Smooth muscle cell (in vitro differentiated cells): ENCODE measurements at regions not wholly inside any gene's neighbourhood (a gene's known extent, or its start where the extent isn't known, plus 50 kb on each side); places are given as distances from the start of the nearest gene placed in this dataset.

Source experiments
- DNase-seq: peaks from one replicate; lab custom pipeline; 2025; ENCODE audit not compliant: unreplicated experiment; lab: John Stamatoyannopoulos, UW
- H2AFZ ChIP-seq: fragments of 200-600 bp; sonication (generic); 2 replicates; pipeline ENCODE4 v1.6.0; 2016; ENCODE audit warnings: antibody characterized with exemption, low read depth, mild to moderate bottlenecking
- H3F3A ChIP-seq: fragments of 200-600 bp; sonication (generic); 2 replicates; pipeline ENCODE4 v1.6.0; 2017; ENCODE audit warnings: antibody characterized with exemption, low read depth
- H3K27ac ChIP-seq: fragments of 200-600 bp; sonication (generic); 2 replicates; pipeline ENCODE4 v1.5.1; 2016; ENCODE audit warnings: low read depth, mild to moderate bottlenecking
- H3K27me3 ChIP-seq: fragments of 200-600 bp; sonication (generic); 2 replicates; pipeline ENCODE4 v1.6.1; 2016; ENCODE audit warnings: low read depth, mild to moderate bottlenecking
- H3K36me3 ChIP-seq: fragments of 200-600 bp; sonication (generic); 2 replicates; pipeline ENCODE4 v1.5.1; 2016; ENCODE audit warnings: low read depth
- H3K4me1 ChIP-seq: fragments of 200-600 bp; sonication (generic); 2 replicates; pipeline ENCODE4 v1.5.1; 2016; ENCODE audit warnings: low read depth
- H3K4me2 ChIP-seq: fragments of 200-600 bp; sonication (generic); 2 replicates; pipeline ENCODE4 v1.6.0; 2016; ENCODE audit warnings: mild to moderate bottlenecking
- H3K4me3 ChIP-seq: fragments of 200-600 bp; sonication (generic); 2 replicates; pipeline ENCODE4 v1.5.1; 2016; ENCODE audit warnings: mild to moderate bottlenecking
- H3K79me2 ChIP-seq: fragments of 200-600 bp; sonication (generic); 2 replicates; pipeline ENCODE4 v1.6.0; 2016; ENCODE audit warnings: low read depth, mild to moderate bottlenecking
- H3K9ac ChIP-seq: fragments of 200-600 bp; sonication (generic); 2 replicates; pipeline ENCODE4 v1.6.0; 2016; ENCODE audit warnings: low read depth
- H3K9me3 ChIP-seq: fragments of 200-600 bp; sonication (generic); replicated peaks from 2 replicates; pipeline ENCODE4 v1.5.1; 2016; ENCODE audit warnings: low read depth
- H4K20me1 ChIP-seq: fragments of 200-600 bp; sonication (generic); 2 replicates; pipeline ENCODE4 v1.6.0; 2016; ENCODE audit warnings: low read depth
- CTCF ChIP-seq: fragments of 200-600 bp; sonication (generic); IDR thresholded peaks from 2 replicates; pipeline ENCODE4 v1.5.1; 2017; ENCODE audit warnings: borderline replicate concordance, mild to moderate bottlenecking, antibody characterized with exemption; ENCODE audit not compliant: insufficient read depth, poor library complexity, severe bottlenecking
- WGBS: methylation state at CpG from one replicate; pipeline ENCODE4 v1.1.7; 2016; ENCODE audit warnings: low lambda C conversion rate; 5-methylcytosine and 5-hydroxymethylcytosine counted together

- H3K79me2 ChIP-seq: no peaks in the 10 kb centered on the region
- no peak overlapping the region for H2AFZ ChIP-seq
- no peak overlapping the region for H3K9ac ChIP-seq
- H3K4me2 ChIP-seq: no peak overlapping the region
- no peak for TF ChIP-seq CTCF
- H3K4me1 ChIP-seq: no peaks in the 10 kb centered on the region
- no peaks in the 10 kb centered on the region for H3K27me3 ChIP-seq
- no peaks in the 10 kb centered on the region for H3K9me3 ChIP-seq
- H4K20me1 ChIP-seq: no peaks in the 10 kb centered on the region
- DNase-seq: no peak
- H3K27ac ChIP-seq: no peak overlapping the region
- no peaks in the 10 kb centered on the region for H3K36me3 ChIP-seq
- H3F3A ChIP-seq: no peaks in the 10 kb centered on the region
- WGBS: 89% methylated on average over 5 of the region's 5 CpGs
- H3K4me3 ChIP-seq: no peak overlapping the region
Measured at GRCh38 chr1:193868425-193868824, 682.0 kb upstream of the B3GALT2 start.

GRCh38 chr1:193856261-193856660, 669.8 kb upstream of the B3GALT2 start:
- H3K9me3 ChIP-seq: no peaks in the 10 kb centered on the region
- no peaks in the 10 kb centered on the region for H3K36me3 ChIP-seq
- H3K4me1 ChIP-seq: no peaks in the 10 kb centered on the region
- no peaks in the 10 kb centered on the region for H4K20me1 ChIP-seq
- no peak overlapping the region for H2AFZ ChIP-seq
- H3K27ac ChIP-seq: no peak overlapping the region
- H3K27me3 ChIP-seq: no peaks in the 10 kb centered on the region
- TF ChIP-seq CTCF: no peak
- no peaks in the 10 kb centered on the region for H3F3A ChIP-seq
- H3K4me3 ChIP-seq: no peak overlapping the region
- H3K4me2 ChIP-seq: no peak overlapping the region
- no peak for DNase-seq
- H3K79me2 ChIP-seq: no peaks in the 10 kb centered on the region
- H3K9ac ChIP-seq: no peak overlapping the region
- 80% methylated on average over 6 of the region's 6 CpGs for WGBS

GRCh38 chr1:193850745-193851144, 664.3 kb upstream of the B3GALT2 start:
- H3K79me2 ChIP-seq: no peaks in the 10 kb centered on the region
- DNase-seq: no peak
- no peaks in the 10 kb centered on the region for H3K9me3 ChIP-seq
- no peak for TF ChIP-seq CTCF
- no peaks in the 10 kb centered on the region for H3K4me1 ChIP-seq
- H3K36me3 ChIP-seq: no peaks in the 10 kb centered on the region
- H3F3A ChIP-seq: no peaks in the 10 kb centered on the region
- H2AFZ ChIP-seq: no peak overlapping the region
- H3K27ac ChIP-seq: no peak overlapping the region
- H3K4me3 ChIP-seq: no peak overlapping the region
- 66% methylated on average over 2 of the region's 2 CpGs for WGBS
- H3K4me2 ChIP-seq: no peak overlapping the region
- no peaks in the 10 kb centered on the region for H3K27me3 ChIP-seq
- H3K9ac ChIP-seq: no peak overlapping the region
- no peaks in the 10 kb centered on the region for H4K20me1 ChIP-seq

GRCh38 chr1:193846876-193847604, 660.6 kb upstream of the B3GALT2 start:
- Histone ChIP-seq H3K79me2 (no peaks in the 10 kb centered on the region), H3K4me1 (no peaks in the 10 kb centered on the region), H3K27ac (no peak overlapping the region), H3K9me3 (no peaks in the 10 kb centered on the region), H3K36me3 (no peaks in the 10 kb centered on the region), H3F3A (no peaks in the 10 kb centered on the region), H3K4me2 (no peak overlapping the region), H4K20me1 (no peaks in the 10 kb centered on the region), H3K9ac (no peak overlapping the region), H2AFZ (no peak overlapping the region), H3K27me3 (no peaks in the 10 kb centered on the region), H3K4me3 (no peak overlapping the region)
- TF ChIP-seq CTCF: no peak
- no peak for DNase-seq
- WGBS: 85% methylated on average over 2 of the region's 2 CpGs
